ENCODE measurements at regions not wholly inside any gene's neighbourhood (a gene's known extent, or its start where the extent isn't known, plus 50 kb on each side); places are given as distances from the start of the nearest gene placed in this dataset.

GRCh38 chr3:166199491-166199890, 362.3 kb upstream of the BCHE start:
- Histone ChIP-seq H3K9me3 (replicated peaks in 1 of 2; ENCODE audit: control insufficient read depth in 1 of 2, insufficient read depth in 1 of 2, low read length in 2 of 2) (no peaks in the 10 kb centered on the region), H2AFZ (ENCODE audit: insufficient read depth, low read depth, low read length, poor library complexity, severe bottlenecking) (no peak overlapping the region), H3K27ac (ENCODE audit: low read depth in 1 of 2, low read length in 2 of 2) (no peak overlapping the region), H3K79me2 (ENCODE audit: insufficient read depth, low read length) (no peaks in the 10 kb centered on the region), H3K4me3 (replicated peaks in 1 of 3; ENCODE audit: low read depth in 2 of 3, low read length in 3 of 3) (no peak overlapping the region), H4K20me1 (ENCODE audit: insufficient read depth, low read length) (no peaks in the 10 kb centered on the region), H3K4me1 (ENCODE audit: control insufficient read depth in 1 of 2, insufficient read depth in 2 of 2, low read length in 2 of 2) (no peaks in the 10 kb centered on the region), H3K9ac (ENCODE audit: insufficient read depth, low read length, poor library complexity, severe bottlenecking) (no peak overlapping the region), H3K4me2 (replicated peaks; ENCODE audit: extremely low read depth, low read length, poor library complexity, severe bottlenecking) (no peak overlapping the region), H3K27me3 (ENCODE audit: control insufficient read depth in 2 of 2, insufficient read depth in 2 of 2, low read length in 2 of 2) (no peaks in the 10 kb centered on the region), H3K36me3 (replicated peaks in 1 of 2; ENCODE audit: control insufficient read depth in 1 of 2, insufficient read depth in 2 of 2, low read length in 2 of 2) (no peaks in the 10 kb centered on the region)
- H3K4me3 Mint-ChIP-seq: no peak overlapping the region
- H3K9me3 Mint-ChIP-seq: peaks cover 0 to 4% (median 0%) of the 10 kb centered on the region in 7 donors
- no peaks in the 10 kb centered on the region for H3K4me1 Mint-ChIP-seq
- H3K36me3 Mint-ChIP-seq: no peaks in the 10 kb centered on the region
- intact Hi-C loops (cut with micrococcal nuclease): no loop called here
- TF ChIP-seq CTCF (IDR thresholded peaks at IDR 0.05): no peak
- peaks cover 0 to 5% (median 2%) of the 10 kb centered on the region in 3 donors for H3K27me3 Mint-ChIP-seq (ENCODE audit: low read depth in 3 of 3)
- DNase-seq: no peak
- no peak overlapping the region for H3K27ac Mint-ChIP-seq

- no peak overlapping the region for H3K27ac Mint-ChIP-seq
Measured at GRCh38 chr3:166195808-166196207, 358.6 kb upstream of the BCHE start.

More at GRCh38 chr3:166195808-166196207, 358.6 kb upstream of the BCHE start:
- peaks cover 0 to 5% (median 2%) of the 10 kb centered on the region in 3 donors for H3K27me3 Mint-ChIP-seq (ENCODE audit: low read depth in 3 of 3)
- intact Hi-C loops (cut with micrococcal nuclease): no loop called here
- no peak for DNase-seq
- no peak overlapping the region for H3K4me2 ChIP-seq (replicated peaks; ENCODE audit: extremely low read depth, low read length, poor library complexity, severe bottlenecking)
- H3K9ac ChIP-seq (ENCODE audit: insufficient read depth, low read length, poor library complexity, severe bottlenecking): no peak overlapping the region
- no peak overlapping the region for H3K4me3 ChIP-seq (replicated peaks in 1 of 3; ENCODE audit: low read depth in 2 of 3, low read length in 3 of 3)
- H3K36me3 ChIP-seq (replicated peaks in 1 of 2; ENCODE audit: control insufficient read depth in 1 of 2, insufficient read depth in 2 of 2, low read length in 2 of 2): no peaks in the 10 kb centered on the region
- H3K9me3 Mint-ChIP-seq: peaks cover 0 to 4% (median 0%) of the 10 kb centered on the region in 7 donors
- H3K4me1 ChIP-seq (ENCODE audit: control insufficient read depth in 1 of 2, insufficient read depth in 2 of 2, low read length in 2 of 2): no peaks in the 10 kb centered on the region
- no peaks in the 10 kb centered on the region for H3K79me2 ChIP-seq (ENCODE audit: insufficient read depth, low read length)
- no peak overlapping the region for H3K27ac ChIP-seq (ENCODE audit: low read depth in 1 of 2, low read length in 2 of 2)
- H4K20me1 ChIP-seq (ENCODE audit: insufficient read depth, low read length): no peaks in the 10 kb centered on the region
- H3K4me3 Mint-ChIP-seq: no peak overlapping the region
- H2AFZ ChIP-seq (ENCODE audit: insufficient read depth, low read depth, low read length, poor library complexity, severe bottlenecking): no peak overlapping the region
- H3K36me3 Mint-ChIP-seq: no peaks in the 10 kb centered on the region
- no peaks in the 10 kb centered on the region for H3K27me3 ChIP-seq (ENCODE audit: control insufficient read depth in 2 of 2, insufficient read depth in 2 of 2, low read length in 2 of 2)
- no peaks in the 10 kb centered on the region for H3K4me1 Mint-ChIP-seq
- TF ChIP-seq CTCF (IDR thresholded peaks at IDR 0.05): no peak
- no peaks in the 10 kb centered on the region for H3K9me3 ChIP-seq (replicated peaks in 1 of 2; ENCODE audit: control insufficient read depth in 1 of 2, insufficient read depth in 1 of 2, low read length in 2 of 2)
- WGBS (ENCODE audit: insufficient coverage): no CpG with 5 or more reads among the region's 2 CpGs

Measured in CD14-positive monocyte (primary cell).